HFF-Myc (cell line): ENCODE measurements at regions not wholly inside any gene's neighbourhood (a gene's known extent, or its start where the extent isn't known, plus 50 kb on each side); places are given as distances from the start of the nearest gene placed in this dataset.

Source experiments
- DNase-seq: peaks from one replicate; pipeline ENCODE4 v3.0.0-alpha.2; 2011; ENCODE audit warnings: low read depth; ENCODE audit errors: extremely low read depth
- H3K4me3 ChIP-seq: replicated peaks from 2 replicates; pipeline ENCODE4 v1.5.1; 2011; ENCODE audit warnings: low read depth, mild to moderate bottlenecking, control low read depth, low read length
- CTCF ChIP-seq: IDR thresholded peaks from 2 replicates; pipeline ENCODE4 v1.5.1; 2012; ENCODE audit warnings: mild to moderate bottlenecking, low read depth, low read length, control low read depth; ENCODE audit errors: missing control alignments

GRCh38 chr2:2869553-2869952, 508.1 kb downstream of the EIPR1 start:
- no peak overlapping the region for H3K4me3 ChIP-seq
- TF ChIP-seq CTCF, result no peak
- no peak for DNase-seq

- no peak for DNase-seq
- TF ChIP-seq CTCF, result no peak
- no peak overlapping the region for H3K4me3 ChIP-seq
These were observed 509.5 kb downstream of the EIPR1 start for GRCh38 chr2:2868085-2868484.

DNA sequence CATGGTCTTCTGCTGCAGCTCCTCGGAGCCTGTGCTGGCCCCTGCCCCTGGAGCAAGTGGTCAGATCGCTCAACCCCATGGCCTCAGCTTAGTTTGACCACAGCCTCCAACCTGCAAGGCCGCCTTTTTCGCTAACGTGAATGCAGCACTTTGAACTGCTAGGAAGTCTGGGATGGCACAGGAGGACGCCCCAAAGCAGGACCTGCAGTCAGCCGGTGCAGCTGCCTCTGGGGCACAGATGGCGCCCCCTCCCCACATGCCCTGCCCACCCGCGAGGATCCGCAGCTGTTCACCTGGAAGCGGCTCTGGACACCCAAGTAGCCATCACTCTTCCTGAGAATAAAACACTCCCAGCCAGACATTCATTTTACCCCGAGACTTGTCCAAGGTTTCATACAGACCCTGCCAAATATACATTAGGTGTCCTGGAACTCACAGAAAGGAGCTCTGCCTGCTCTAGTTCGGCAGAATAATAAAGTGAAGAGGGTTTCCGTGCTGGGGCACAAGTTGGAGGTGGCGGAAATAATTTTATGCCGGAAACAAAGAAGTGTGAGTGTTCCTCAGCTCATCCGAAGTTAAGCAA, 510.1 kb downstream of the EIPR1 start:
- no peak for TF ChIP-seq CTCF
- no peak for DNase-seq
- no peak overlapping the region for H3K4me3 ChIP-seq

DNA sequence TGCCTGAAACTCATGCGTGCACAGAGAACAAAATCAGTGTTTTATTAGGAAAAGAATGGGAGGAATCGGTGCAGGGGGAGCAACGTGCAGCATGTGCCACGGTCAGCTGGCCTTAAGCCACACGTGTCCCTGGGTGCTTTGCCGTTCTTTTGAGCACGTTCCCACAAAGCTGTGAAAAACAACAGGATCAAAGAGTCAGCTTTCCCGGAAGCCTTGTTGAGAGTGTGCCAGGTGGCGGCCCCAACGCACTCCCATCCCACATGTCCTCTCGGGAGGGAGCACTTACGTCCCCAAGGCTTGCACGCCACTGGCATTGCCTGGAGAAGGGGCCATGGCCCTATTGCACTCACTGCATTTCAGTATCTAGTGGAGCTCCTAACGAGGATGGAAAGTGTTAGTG, 511.2 kb downstream of the EIPR1 start:
- no peak for DNase-seq
- no peak overlapping the region for H3K4me3 ChIP-seq
- TF ChIP-seq CTCF, result no peak

DNA sequence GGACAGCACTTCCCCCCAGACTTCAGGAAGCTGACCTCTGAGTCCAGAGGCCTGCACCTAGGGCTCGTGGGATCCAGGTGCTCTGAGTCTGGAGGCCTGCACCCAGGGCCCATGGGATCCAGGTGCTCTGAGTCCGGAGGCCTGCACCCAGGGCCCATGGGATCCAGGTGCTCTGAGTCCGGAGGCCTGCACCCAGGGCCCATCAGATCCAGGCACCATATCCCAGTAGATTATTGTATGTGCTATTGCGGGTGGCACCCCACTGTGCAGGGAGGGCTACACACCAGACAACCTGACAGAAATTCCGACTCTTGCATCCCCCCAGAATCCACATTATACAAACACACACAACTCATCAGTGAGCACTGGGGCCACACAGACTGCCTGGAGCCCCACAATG, 515.2 kb downstream of the EIPR1 start:
- no peak overlapping the region for H3K4me3 ChIP-seq
- no peak for TF ChIP-seq CTCF
- no peak for DNase-seq

DNA sequence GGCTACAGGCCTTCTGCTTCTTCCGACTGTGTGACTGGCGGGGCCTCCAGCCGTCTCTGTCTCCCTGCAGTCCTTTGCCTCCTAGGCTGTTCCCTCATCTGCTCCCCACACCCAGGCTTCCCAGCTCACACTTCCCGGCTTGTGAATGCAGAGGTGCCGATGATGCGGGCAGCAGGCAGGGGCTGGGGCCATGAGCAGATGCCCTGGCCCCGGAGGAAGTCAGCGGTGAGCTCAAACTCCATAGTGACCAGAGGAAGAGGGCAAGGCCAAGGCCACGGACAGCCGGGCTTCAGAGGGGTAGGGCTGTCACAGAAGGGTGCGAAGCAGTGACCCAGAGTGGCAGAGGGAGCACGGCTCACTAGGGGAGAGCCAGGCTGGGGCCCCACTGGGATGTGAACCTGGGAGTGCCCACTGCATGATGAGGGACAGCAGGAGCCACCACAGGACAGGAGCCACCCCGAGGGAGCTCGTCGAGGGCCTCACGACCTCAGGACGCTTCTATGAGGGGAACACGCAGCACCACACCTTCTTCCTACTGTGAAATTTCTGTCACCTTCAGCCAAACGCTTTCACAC, 515.9 kb downstream of the EIPR1 start:
- no peak for DNase-seq
- TF ChIP-seq CTCF, result no peak
- H3K4me3 ChIP-seq, result no peak overlapping the region

- H3K4me3 ChIP-seq, result no peak overlapping the region
- no peak for TF ChIP-seq CTCF
- DNase-seq, result no peak
These were observed 516.9 kb downstream of the EIPR1 start for GRCh38 chr2:2860589-2861300.
